Suprapubic skin (tissue), 3 donors: ENCODE measurements at regions not wholly inside any gene's neighbourhood (a gene's known extent, or its start where the extent isn't known, plus 50 kb on each side); places are given as distances from the start of the nearest gene placed in this dataset.

ENCODE experiments used
- CTCF ChIP-seq, 2 donors: fragments of 200-600 bp in 1 of 2; fragments of 450-650 bp in 1 of 2; sonication (generic) in 1 of 2; IDR thresholded peaks; one replicate each; pipeline ENCODE4 v1.5.1; 2016 to 2019; ENCODE audit warnings: antibody characterized with exemption in 2 of 2, mild to moderate bottlenecking in 1 of 2, moderate library complexity in 1 of 2
- EP300 ChIP-seq: sonication (generic); formaldehyde crosslinking; IDR thresholded peaks from one replicate; pipeline ENCODE4 v1.6.1; 2017; ENCODE audit warnings: antibody characterized with exemption
- POLR2A ChIP-seq, 2 donors: fragments of 450-650 bp; IDR thresholded peaks; one replicate each; pipeline ENCODE4 v1.6.1; 2017; ENCODE audit warnings: antibody characterized with exemption in 2 of 2, mild to moderate bottlenecking in 2 of 2, moderate library complexity in 2 of 2

- no peak for TF ChIP-seq POLR2A (IDR thresholded peaks at IDR 0.05)
- no peak for TF ChIP-seq CTCF (IDR thresholded peaks at IDR 0.05)
- no peak for TF ChIP-seq EP300
These were observed 1035.5 kb downstream of the FSCB start for GRCh38 chr14:43471595-43471994.
